ENCODE measurements at regions not wholly inside any gene's neighbourhood (a gene's known extent, or its start where the extent isn't known, plus 50 kb on each side); places are given as distances from the start of the nearest gene placed in this dataset.
"Not testable (repeated sequence)": the region's sequence is repeated elsewhere in the genome, so short reads cannot be mapped to it uniquely, and the experiment has no call there.

DNA sequence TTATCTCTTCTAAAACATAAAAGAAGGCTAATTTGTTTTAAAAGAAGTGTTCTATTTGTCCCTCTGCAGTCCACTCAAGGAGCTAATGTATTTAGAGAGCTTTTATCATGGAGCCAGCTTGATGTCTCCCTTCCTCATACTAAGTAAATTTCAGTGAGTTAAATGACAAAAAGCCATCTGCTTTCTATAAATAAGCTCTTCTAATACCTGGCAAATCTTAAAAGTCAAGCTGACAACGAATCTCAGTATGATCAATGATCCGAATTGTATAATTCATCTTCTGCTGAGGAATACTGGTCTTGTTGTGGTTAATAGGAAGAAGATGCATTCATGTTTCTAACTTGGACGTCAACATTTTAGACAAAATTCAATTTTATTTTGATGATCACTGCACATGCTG lies 1390.7 kb downstream of the CDH8 start:
- TF ChIP-seq, protein P1, sequence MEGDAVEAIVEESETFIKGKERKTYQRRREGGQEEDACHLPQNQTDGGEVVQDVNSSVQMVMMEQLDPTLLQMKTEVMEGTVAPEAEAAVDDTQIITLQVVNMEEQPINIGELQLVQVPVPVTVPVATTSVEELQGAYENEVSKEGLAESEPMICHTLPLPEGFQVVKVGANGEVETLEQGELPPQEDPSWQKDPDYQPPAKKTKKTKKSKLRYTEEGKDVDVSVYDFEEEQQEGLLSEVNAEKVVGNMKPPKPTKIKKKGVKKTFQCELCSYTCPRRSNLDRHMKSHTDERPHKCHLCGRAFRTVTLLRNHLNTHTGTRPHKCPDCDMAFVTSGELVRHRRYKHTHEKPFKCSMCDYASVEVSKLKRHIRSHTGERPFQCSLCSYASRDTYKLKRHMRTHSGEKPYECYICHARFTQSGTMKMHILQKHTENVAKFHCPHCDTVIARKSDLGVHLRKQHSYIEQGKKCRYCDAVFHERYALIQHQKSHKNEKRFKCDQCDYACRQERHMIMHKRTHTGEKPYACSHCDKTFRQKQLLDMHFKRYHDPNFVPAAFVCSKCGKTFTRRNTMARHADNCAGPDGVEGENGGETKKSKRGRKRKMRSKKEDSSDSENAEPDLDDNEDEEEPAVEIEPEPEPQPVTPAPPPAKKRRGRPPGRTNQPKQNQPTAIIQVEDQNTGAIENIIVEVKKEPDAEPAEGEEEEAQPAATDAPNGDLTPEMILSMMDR (IDR thresholded peaks at IDR 0.05; ENCODE audit: low read depth, low read length): no peak
- no peak for DNase-seq (ENCODE audit: extremely low read depth, low read depth)

DNA sequence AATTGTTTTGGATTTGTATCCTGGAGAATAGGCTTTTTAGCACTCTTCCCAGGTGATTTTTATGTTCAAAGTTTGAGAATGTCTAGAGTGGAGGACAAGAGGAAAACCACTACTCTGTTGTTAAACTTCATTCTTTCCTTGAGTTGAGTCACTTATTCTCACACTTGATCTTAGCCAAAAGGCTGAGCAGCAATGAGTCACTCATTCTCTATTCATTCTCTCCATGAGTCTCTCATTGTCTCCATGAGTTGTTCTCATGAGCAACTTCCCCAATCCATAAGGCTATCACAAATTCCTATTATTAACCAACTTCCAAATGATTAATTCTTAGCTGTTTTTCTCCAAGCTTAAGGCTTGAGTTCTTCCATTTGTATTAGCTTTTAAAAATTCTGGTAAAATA lies 1393.3 kb downstream of the CDH8 start:
- DNase-seq (ENCODE audit: extremely low read depth, low read depth): no peak
- TF ChIP-seq, protein P1 (IDR thresholded peaks at IDR 0.05; ENCODE audit: low read depth, low read length): no peak

DNA sequence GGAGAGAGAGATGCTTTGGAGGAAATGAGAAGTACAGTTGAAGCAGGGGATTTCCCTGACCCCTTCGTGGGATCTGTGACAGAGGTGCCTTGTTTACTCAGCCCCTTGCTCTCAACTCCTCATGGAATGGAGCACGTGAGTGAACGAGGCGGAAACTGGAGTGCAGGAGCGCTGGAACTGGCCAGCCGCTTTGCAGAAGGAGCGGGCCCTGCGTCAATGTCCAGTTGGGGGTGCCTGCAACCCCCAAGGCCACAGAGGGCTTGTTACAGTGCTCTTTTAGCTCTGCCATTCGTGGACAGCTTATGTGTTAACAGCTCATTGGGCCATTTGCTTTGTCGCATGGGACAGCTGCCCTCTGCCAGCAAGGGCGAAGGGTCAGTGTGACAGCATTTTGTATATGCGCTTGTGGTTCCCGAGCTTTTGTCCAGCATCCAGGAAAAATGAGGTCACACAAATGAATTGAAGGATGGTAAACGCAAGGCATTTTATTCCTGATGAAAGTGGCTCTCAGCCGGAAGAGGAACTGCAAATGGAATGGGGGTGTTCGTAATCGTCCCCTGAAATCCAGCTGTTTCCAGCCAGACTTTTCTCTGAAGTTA lies 1395.1 kb downstream of the CDH8 start:
- DNase-seq (ENCODE audit: extremely low read depth, low read depth): no peak
- TF ChIP-seq, protein P1 (IDR thresholded peaks at IDR 0.05; ENCODE audit: low read depth, low read length): no peak

DNA sequence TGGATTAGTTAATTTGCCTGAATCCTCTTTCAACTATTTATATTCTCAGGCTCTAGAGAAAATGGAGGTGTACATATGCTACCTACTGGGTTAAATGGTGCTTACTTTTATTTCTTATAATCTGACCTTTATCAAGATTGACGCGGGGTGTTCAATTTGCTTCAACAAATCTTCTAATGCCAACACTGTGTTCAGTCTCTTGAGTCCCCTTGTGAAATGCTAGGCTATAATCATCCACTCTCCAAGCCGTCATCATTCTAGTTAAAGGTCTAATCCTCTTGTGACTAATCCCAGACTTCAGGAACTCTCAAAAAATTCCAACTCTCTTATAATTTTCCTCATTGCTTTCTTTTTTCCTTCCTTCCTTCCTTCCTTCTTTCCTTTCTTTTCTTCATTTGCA lies 1396.2 kb downstream of the CDH8 start:
- TF ChIP-seq, protein P1 (IDR thresholded peaks at IDR 0.05; ENCODE audit: low read depth, low read length): no peak
- no peak for DNase-seq (ENCODE audit: extremely low read depth, low read depth)

DNA sequence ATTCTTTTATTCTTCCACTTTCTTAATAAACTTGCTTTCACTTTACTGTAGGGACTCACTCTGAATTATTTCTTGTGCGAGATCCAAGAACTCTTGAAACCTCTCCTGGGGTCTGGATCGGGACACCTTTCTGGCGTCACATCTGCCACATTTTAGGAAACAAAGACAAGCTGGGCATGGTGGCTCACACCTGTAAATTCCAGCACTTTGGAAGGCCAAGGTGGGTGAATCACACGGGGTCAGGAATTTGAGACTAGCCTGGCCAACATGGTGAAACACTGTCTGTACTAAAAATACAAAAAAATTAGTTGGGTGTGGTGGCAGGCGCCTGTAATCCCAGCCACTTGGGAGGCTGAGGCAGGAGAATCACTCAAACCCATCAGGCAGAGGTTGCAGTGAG lies 1399.6 kb downstream of the CDH8 start:
- not testable (repeated sequence) for DNase-seq (ENCODE audit: extremely low read depth, low read depth)

DNA sequence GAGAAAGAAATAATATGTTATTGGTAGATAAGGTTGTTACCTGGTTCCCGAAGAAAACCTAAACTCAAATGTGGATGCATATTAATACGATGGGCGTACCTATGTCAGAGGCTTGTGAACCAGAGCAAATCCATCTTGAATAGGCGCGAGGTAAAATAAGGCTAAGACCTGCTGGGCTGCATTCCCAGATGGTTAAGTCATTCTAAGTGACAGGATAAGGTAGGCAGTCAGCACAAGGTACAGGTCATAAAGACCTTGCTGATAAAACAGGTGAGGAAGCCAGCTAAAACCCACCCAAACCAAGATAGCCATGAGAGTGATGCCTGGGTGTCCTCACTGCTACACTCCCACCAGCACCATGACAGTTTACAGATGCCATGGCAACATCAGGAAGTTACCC lies 1400.1 kb downstream of the CDH8 start:
- no peak for DNase-seq (ENCODE audit: extremely low read depth, low read depth)
- TF ChIP-seq, protein P1 (IDR thresholded peaks at IDR 0.05; ENCODE audit: low read depth, low read length): no peak

DNA sequence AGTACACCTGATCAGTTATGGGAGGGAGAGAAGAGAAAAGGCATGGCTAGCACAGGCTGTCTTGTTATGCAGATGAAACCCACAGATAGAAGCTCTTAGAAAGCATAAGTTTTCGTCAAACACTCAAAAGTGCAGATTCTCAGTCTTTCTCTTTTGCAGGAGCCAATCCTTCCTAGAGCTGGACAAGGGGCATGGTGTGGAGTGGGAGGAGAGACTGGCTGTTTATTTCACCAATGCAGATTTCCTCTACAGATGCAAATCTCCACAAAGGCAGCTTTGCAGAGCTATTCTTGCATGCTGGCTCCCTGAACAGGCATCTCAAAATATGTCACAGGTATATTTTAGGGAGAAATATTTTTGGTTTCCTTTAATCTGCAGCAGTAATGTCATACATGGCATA lies 1400.7 kb downstream of the CDH8 start:
- DNase-seq (ENCODE audit: extremely low read depth, low read depth): no peak
- TF ChIP-seq, protein P1 (IDR thresholded peaks at IDR 0.05; ENCODE audit: low read depth, low read length): no peak

DNA sequence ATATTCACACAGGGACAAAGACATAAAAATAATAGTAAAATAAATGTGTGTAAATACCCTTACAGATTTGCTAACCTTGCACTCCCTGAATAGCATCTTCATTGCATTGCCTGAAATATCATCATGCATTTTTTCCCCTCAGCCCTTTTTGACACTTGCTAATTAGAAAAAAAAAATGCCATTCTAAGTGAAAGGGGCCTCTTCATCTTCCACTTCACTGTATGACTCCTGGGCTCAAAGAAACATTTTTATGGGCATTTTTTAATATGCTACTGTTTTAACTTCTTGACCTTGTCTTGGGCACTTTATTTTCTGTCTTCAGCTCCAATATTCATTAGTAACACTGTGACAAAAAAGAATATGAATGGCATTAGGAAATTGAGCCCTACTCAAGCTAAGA lies 1424.4 kb downstream of the CDH8 start:
- DNase-seq (ENCODE audit: extremely low read depth, low read depth): no peak
- TF ChIP-seq, protein P1 (IDR thresholded peaks at IDR 0.05; ENCODE audit: low read depth, low read length): no peak
